NB4 (cell line): ENCODE measurements at regions not wholly inside any gene's neighbourhood (a gene's known extent, or its start where the extent isn't known, plus 50 kb on each side); places are given as distances from the start of the nearest gene placed in this dataset.

Source experiments
- DNase-seq: peaks from one replicate; pipeline ENCODE4 v3.0.0; 2010; ENCODE audit warnings: low read depth
- H3K4me3 ChIP-seq: one replicate; pipeline ENCODE4 v1.5.1; 2011; ENCODE audit warnings: mild to moderate bottlenecking, low read depth, low read length, moderate library complexity
- CTCF ChIP-seq: IDR thresholded peaks from one replicate; pipeline ENCODE4 v1.5.1; 2012; ENCODE audit warnings: low read depth, low read length
- MAX ChIP-seq: IDR thresholded peaks from 2 replicates; pipeline ENCODE4 v1.6.1; 2011; ENCODE audit warnings: low read depth, low read length
- MYC ChIP-seq: IDR thresholded peaks from 2 replicates; pipeline ENCODE4 v1.6.1; 2011; ENCODE audit warnings: low read depth, low read length
- POLR2A ChIP-seq: IDR thresholded peaks from 2 replicates; pipeline ENCODE4 v1.6.1; 2011; ENCODE audit warnings: mild to moderate bottlenecking; ENCODE audit not compliant: insufficient read length; ENCODE audit errors: extremely low read depth

- no peak for DNase-seq
- TF ChIP-seq CTCF = no peak
- peak overlapping the region; percentile 17 for H3K4me3 ChIP-seq
Observed at GRCh38 chr4:3387154-3387942, 54.4 kb upstream of the HGFAC start.

- H3K4me3 ChIP-seq = peak overlapping the region; percentile 17
- TF ChIP-seq MYC (no peak), CTCF (no peak), POLR2A (no peak), MAX (no peak)
- peak; percentile 56 for DNase-seq
Observed at GRCh38 chr4:3387943-3388361, 53.8 kb upstream of the HGFAC start.

GRCh38 chr4:3388471-3389232 lies 53.1 kb upstream of the HGFAC start:
- H3K4me3 ChIP-seq = peak overlapping the region; percentile 42
- TF ChIP-seq MYC (no peak), CTCF (no peak), POLR2A (no peak), MAX (no peak)
- peak; percentile 79 for DNase-seq

- H3K4me3 ChIP-seq = peak overlapping the region; percentile 42
- no peak for TF ChIP-seq CTCF
- TF ChIP-seq MAX = no peak
- no peak for TF ChIP-seq MYC
Observed at GRCh38 chr4:3389233-3390215, 52.2 kb upstream of the HGFAC start.

GRCh38 chr4:3390288-3390811 lies 51.4 kb upstream of the HGFAC start:
- TF ChIP-seq MAX (no peak), POLR2A (no peak), MYC (no peak), CTCF (no peak)
- DNase-seq = no peak

More at GRCh38 chr4:3389233-3390215, 52.2 kb upstream of the HGFAC start:
- no peak for DNase-seq

More at GRCh38 chr4:3390288-3390811, 51.4 kb upstream of the HGFAC start:
- no peak overlapping the region for H3K4me3 ChIP-seq
